Stimulated activated CD8-positive, alpha-beta memory T cell treated with anti-CD3 and anti-CD28 coated beads, Interleukin-15, amount 100 ng/mL, for 48 hours (primary cell): ENCODE measurements at regions not wholly inside any gene's neighbourhood (a gene's known extent, or its start where the extent isn't known, plus 50 kb on each side); places are given as distances from the start of the nearest gene placed in this dataset.
A peak's percentile ranks its signal among the peaks of the same experiment; 100 is the strongest.

ENCODE experiments used
- DNase-seq, 2 donors: peaks; one replicate each; pipeline ENCODE4 v3.0.0-alpha.2; 2020; ENCODE audit warnings: low read depth in 2 of 2

- no peak for DNase-seq
Observed at GRCh38 chr15:69626095-69627066, 173.8 kb downstream of the RPLP1 start.

- DNase-seq: no peak
Observed at GRCh38 chr15:69627548-69628158, 175.0 kb downstream of the RPLP1 start.

GRCh38 chr15:69628256-69629093, 175.9 kb downstream of the RPLP1 start:
- DNase-seq: no peak

- DNase-seq: peak; percentile 23 to 42
Observed at GRCh38 chr15:69629631-69630161, 177.1 kb downstream of the RPLP1 start.

- no peak for DNase-seq
Observed at GRCh38 chr15:69631005-69631404, 178.4 kb downstream of the RPLP1 start.

GRCh38 chr15:69631978-69632377, 179.4 kb downstream of the RPLP1 start:
- DNase-seq: no peak

- DNase-seq: no peak
Observed at GRCh38 chr15:69634860-69635259, 182.2 kb downstream of the RPLP1 start.

GRCh38 chr15:69636169-69636915, 183.7 kb downstream of the RPLP1 start:
- DNase-seq: no peak

- no peak for DNase-seq
Observed at GRCh38 chr15:69637818-69638217, 185.2 kb downstream of the RPLP1 start.

GRCh38 chr15:69643476-69643875, 190.9 kb downstream of the RPLP1 start:
- no peak for DNase-seq

GRCh38 chr15:69643971-69644370, 191.4 kb downstream of the RPLP1 start:
- no peak for DNase-seq

- DNase-seq: no peak
Observed at GRCh38 chr15:69644876-69645275, 192.3 kb downstream of the RPLP1 start.

- no peak for DNase-seq
Observed at GRCh38 chr15:69647142-69647513, 194.5 kb downstream of the RPLP1 start.

GRCh38 chr15:69648212-69648611, 195.6 kb downstream of the RPLP1 start:
- no peak for DNase-seq

- DNase-seq: no peak
Observed at GRCh38 chr15:69648775-69649735, 196.4 kb downstream of the RPLP1 start.

- no peak for DNase-seq
Observed at GRCh38 chr15:69652293-69652692, 199.7 kb downstream of the RPLP1 start.

GRCh38 chr15:69652751-69653305, 200.2 kb downstream of the RPLP1 start:
- no peak for DNase-seq

GRCh38 chr15:69653306-69653705, 200.7 kb downstream of the RPLP1 start:
- no peak for DNase-seq

GRCh38 chr15:69653846-69654245, 201.2 kb downstream of the RPLP1 start:
- DNase-seq: no peak
